ENCODE measurements at regions not wholly inside any gene's neighbourhood (a gene's known extent, or its start where the extent isn't known, plus 50 kb on each side); places are given as distances from the start of the nearest gene placed in this dataset.

DNA sequence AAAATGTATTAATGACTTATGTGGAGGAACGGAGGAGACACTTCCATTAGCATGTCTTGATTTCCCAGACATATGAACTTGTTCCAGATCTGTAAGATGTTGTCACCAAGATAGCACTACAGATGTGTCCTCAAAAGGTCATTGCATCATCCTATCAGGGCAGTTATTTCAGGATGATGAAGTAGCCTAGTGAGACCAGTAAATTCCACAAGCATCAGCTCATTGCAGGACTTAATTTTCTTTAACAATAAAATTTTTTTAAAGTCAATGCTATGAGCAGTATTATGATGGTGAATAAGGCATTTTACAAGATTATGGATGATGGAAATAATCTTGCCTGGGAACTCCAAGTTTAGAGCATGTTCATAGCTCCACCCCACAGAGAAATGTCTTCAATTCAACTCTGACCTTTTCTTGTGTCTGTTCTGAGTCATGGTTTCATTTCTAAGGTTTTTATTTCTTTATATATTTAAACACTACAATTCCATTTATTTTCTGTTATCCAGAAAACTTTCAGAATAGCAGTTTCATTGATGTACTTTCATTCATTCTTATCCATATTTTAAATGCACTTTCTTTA lies 1203.3 kb upstream of the CELF2 start:
- no peaks in the 10 kb centered on the region for H3K4me1 ChIP-seq (ENCODE audit: control insufficient read depth in 1 of 2, insufficient read depth in 2 of 2, low read length in 2 of 2)
- ATAC-seq, result no peak
- no peaks in the 10 kb centered on the region for H4K20me1 ChIP-seq (ENCODE audit: insufficient read depth)
- intact Hi-C loops (cut with micrococcal nuclease), result no loop called here
- TF ChIP-seq, protein P1, sequence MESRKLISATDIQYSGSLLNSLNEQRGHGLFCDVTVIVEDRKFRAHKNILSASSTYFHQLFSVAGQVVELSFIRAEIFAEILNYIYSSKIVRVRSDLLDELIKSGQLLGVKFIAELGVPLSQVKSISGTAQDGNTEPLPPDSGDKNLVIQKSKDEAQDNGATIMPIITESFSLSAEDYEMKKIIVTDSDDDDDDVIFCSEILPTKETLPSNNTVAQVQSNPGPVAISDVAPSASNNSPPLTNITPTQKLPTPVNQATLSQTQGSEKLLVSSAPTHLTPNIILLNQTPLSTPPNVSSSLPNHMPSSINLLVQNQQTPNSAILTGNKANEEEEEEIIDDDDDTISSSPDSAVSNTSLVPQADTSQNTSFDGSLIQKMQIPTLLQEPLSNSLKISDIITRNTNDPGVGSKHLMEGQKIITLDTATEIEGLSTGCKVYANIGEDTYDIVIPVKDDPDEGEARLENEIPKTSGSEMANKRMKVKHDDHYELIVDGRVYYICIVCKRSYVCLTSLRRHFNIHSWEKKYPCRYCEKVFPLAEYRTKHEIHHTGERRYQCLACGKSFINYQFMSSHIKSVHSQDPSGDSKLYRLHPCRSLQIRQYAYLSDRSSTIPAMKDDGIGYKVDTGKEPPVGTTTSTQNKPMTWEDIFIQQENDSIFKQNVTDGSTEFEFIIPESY (IDR thresholded peaks at IDR 0.05; ENCODE audit: extremely low read depth, insufficient replicate concordance, low read length), result no peak
- TF ChIP-seq ELF1 (IDR thresholded peaks at IDR 0.05; ENCODE audit: borderline replicate concordance, low read depth), result no peak
- TF ChIP-seq POLR2AphosphoS5 (IDR thresholded peaks at IDR 0.05; ENCODE audit: low read depth, low read length), result no peak
- TF ChIP-seq EZH2phosphoT487 (IDR thresholded peaks at IDR 0.05; ENCODE audit: borderline replicate concordance), result no peak
- H3K36me3 ChIP-seq (ENCODE audit: control insufficient read depth in 1 of 2, insufficient read depth in 2 of 2, low read length in 2 of 2), result no peaks in the 10 kb centered on the region
- BruUV-seq (replicated peaks), result no TSS peak
- no peak overlapping the region for H3K4me2 ChIP-seq (ENCODE audit: low read length)
- POLR2A ChIA-PET, result no interaction called here
- CTCF ChIA-PET, result no interaction called here
- H2AFZ ChIP-seq (ENCODE audit: low read depth, low read length, poor library complexity, severe bottlenecking), result no peak overlapping the region
- DNase-seq (ENCODE audit: low read depth, low spot score), result no peak
- H3K4me3 ChIP-seq (replicated peaks in 1 of 2; ENCODE audit: low read depth in 1 of 2, low read length in 2 of 2), result no peak overlapping the region
- H3K79me2 ChIP-seq (ENCODE audit: insufficient read depth, low read length), result no peaks in the 10 kb centered on the region
- no peaks in the 10 kb centered on the region for H3K27me3 ChIP-seq (ENCODE audit: insufficient read depth, low read length)
- peaks cover 16 to 24% of the 10 kb centered on the region in 2 experiments; a peak in 3 of 4 replicates for H3K9me3 ChIP-seq (ENCODE audit: control insufficient read depth in 1 of 2, insufficient read depth in 1 of 2, low read depth in 1 of 2, low read length in 2 of 2)
- RAD21 ChIA-PET (ENCODE audit: low non-redundant PET in 1 of 2, low total read pairs in 2 of 2, uncharacterized antibody in 2 of 2, unreplicated experiment in 2 of 2), result no interaction called here
- H3K27ac ChIP-seq (ENCODE audit: low read depth, low read length), result no peak overlapping the region
- no peaks in the 10 kb centered on the region for H3K9me2 ChIP-seq (ENCODE audit: insufficient read depth)
- H3K9ac ChIP-seq (ENCODE audit: low read length), result no peak overlapping the region

DNA sequence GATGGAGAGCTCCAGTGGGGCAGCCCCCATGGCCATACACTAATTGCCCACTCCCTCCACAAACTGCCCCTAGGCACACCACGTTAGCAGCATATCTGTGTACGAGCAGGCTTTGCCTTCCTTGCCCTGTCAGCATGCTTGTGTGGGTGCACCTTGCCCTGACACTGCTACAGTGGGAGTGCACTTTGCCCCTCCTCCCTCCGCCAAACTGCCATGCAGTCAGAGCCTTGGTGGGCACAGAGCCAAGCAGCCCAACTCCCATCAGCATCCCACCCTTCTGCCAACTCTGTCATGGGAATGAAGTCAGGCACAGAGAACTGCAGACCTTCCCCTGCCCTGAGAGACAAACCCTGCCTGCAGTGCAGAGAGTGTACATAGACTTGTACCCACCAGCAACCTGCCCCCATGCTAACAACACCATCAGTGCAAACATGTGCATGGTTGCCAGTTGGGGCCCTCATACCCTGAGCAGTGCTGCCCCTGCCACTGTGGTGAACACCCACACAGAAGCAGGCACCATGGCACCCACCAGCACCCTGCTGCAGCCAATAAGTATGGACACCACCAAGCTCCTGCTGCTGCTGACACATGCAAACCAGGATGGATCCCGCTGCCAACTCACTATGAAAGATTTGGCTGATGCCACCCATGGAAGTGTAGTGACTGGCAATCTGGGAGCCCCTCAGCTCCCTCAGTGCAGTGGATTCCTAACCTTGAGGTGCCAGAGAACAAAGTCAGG lies 1197.7 kb upstream of the CELF2 start:
- no peaks in the 10 kb centered on the region for H3K36me3 ChIP-seq (ENCODE audit: control insufficient read depth in 1 of 2, insufficient read depth in 2 of 2, low read length in 2 of 2)
- BruUV-seq (replicated peaks), result no TSS peak
- H3K4me3 ChIP-seq (replicated peaks in 1 of 2; ENCODE audit: low read depth in 1 of 2, low read length in 2 of 2), result no peak overlapping the region
- H3K9me3 ChIP-seq (ENCODE audit: control insufficient read depth in 1 of 2, insufficient read depth in 1 of 2, low read depth in 1 of 2, low read length in 2 of 2), result peaks cover 15 to 22% of the 10 kb centered on the region in 2 experiments; a peak in 2 of 4 replicates
- H2AFZ ChIP-seq (ENCODE audit: low read depth, low read length, poor library complexity, severe bottlenecking), result no peak overlapping the region
- no peak for DNase-seq (ENCODE audit: low read depth, low spot score)
- H3K9me2 ChIP-seq (ENCODE audit: insufficient read depth), result no peaks in the 10 kb centered on the region
- CTCF ChIA-PET, result no interaction called here
- TF ChIP-seq EZH2phosphoT487 (IDR thresholded peaks at IDR 0.05; ENCODE audit: borderline replicate concordance) (no peak), YY1 (IDR thresholded peaks at IDR 0.05; ENCODE audit: extremely low read depth, insufficient replicate concordance, low read depth, low read length) (no peak), CEBPB (IDR thresholded peaks at IDR 0.05; ENCODE audit: low read depth) (no peak)
- TF ChIP-seq, protein P2, sequence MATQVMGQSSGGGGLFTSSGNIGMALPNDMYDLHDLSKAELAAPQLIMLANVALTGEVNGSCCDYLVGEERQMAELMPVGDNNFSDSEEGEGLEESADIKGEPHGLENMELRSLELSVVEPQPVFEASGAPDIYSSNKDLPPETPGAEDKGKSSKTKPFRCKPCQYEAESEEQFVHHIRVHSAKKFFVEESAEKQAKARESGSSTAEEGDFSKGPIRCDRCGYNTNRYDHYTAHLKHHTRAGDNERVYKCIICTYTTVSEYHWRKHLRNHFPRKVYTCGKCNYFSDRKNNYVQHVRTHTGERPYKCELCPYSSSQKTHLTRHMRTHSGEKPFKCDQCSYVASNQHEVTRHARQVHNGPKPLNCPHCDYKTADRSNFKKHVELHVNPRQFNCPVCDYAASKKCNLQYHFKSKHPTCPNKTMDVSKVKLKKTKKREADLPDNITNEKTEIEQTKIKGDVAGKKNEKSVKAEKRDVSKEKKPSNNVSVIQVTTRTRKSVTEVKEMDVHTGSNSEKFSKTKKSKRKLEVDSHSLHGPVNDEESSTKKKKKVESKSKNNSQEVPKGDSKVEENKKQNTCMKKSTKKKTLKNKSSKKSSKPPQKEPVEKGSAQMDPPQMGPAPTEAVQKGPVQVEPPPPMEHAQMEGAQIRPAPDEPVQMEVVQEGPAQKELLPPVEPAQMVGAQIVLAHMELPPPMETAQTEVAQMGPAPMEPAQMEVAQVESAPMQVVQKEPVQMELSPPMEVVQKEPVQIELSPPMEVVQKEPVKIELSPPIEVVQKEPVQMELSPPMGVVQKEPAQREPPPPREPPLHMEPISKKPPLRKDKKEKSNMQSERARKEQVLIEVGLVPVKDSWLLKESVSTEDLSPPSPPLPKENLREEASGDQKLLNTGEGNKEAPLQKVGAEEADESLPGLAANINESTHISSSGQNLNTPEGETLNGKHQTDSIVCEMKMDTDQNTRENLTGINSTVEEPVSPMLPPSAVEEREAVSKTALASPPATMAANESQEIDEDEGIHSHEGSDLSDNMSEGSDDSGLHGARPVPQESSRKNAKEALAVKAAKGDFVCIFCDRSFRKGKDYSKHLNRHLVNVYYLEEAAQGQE (IDR thresholded peaks at IDR 0.05; ENCODE audit: low read depth), result no peak
- TF ChIP-seq, protein P3, sequence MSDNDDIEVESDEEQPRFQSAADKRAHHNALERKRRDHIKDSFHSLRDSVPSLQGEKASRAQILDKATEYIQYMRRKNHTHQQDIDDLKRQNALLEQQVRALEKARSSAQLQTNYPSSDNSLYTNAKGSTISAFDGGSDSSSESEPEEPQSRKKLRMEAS (IDR thresholded peaks at IDR 0.05), result no peak
- H4K20me1 ChIP-seq (ENCODE audit: insufficient read depth), result no peaks in the 10 kb centered on the region; the same call in 1 of the 2 replicates
- no peaks in the 10 kb centered on the region for H3K79me2 ChIP-seq (ENCODE audit: insufficient read depth, low read length)
- H3K4me1 ChIP-seq (ENCODE audit: control insufficient read depth in 1 of 2, insufficient read depth in 2 of 2, low read length in 2 of 2), result no peaks in the 10 kb centered on the region
- no peak overlapping the region for H3K4me2 ChIP-seq (ENCODE audit: low read length)
- intact Hi-C loops (cut with micrococcal nuclease), result no loop called here
- RAD21 ChIA-PET (ENCODE audit: low non-redundant PET in 1 of 2, low total read pairs in 2 of 2, uncharacterized antibody in 2 of 2, unreplicated experiment in 2 of 2), result no interaction called here
- ATAC-seq, result no peak
- POLR2A ChIA-PET, result no interaction called here
- no peaks in the 10 kb centered on the region for H3K27me3 ChIP-seq (ENCODE audit: insufficient read depth, low read length)
- H3K9ac ChIP-seq (ENCODE audit: low read length), result no peak overlapping the region
- no peak overlapping the region for H3K27ac ChIP-seq (ENCODE audit: low read depth, low read length)

Data from HCT116 (cell line).